Stimulated activated CD4-positive, alpha-beta T cell treated with anti-CD3 and anti-CD28 coated beads, Interleukin-12 subunit alpha, Interleukin-12 subunit beta, amount 100 ng/mL, for 48 hours (primary cell): ENCODE measurements at regions not wholly inside any gene's neighbourhood (a gene's known extent, or its start where the extent isn't known, plus 50 kb on each side); places are given as distances from the start of the nearest gene placed in this dataset.

Experiments used
- DNase-seq, 3 donors: peaks; one replicate each; pipeline ENCODE4 v3.0.0-alpha.2; 2020; ENCODE audit warnings: low read depth in 2 of 3, low spot score in 1 of 3

- DNase-seq, result no peak
Measured at GRCh38 chr12:67116134-67116533, 153.0 kb upstream of the CAND1 start.

GRCh38 chr12:67122584-67122983, 146.6 kb upstream of the CAND1 start:
- DNase-seq, result no peak

- DNase-seq, result no peak
Measured at GRCh38 chr12:67137256-67137655, 131.9 kb upstream of the CAND1 start.

GRCh38 chr12:67141296-67142018, 127.7 kb upstream of the CAND1 start:
- peak in 1 of 3 donors; percentile 19 for DNase-seq

GRCh38 chr12:67145692-67146091, 123.5 kb upstream of the CAND1 start:
- no peak for DNase-seq

- no peak for DNase-seq
Measured at GRCh38 chr12:67147030-67147429, 122.1 kb upstream of the CAND1 start.

- DNase-seq, result peak in 1 of 3 donors; percentile 5
Measured at GRCh38 chr12:67147447-67147846, 121.7 kb upstream of the CAND1 start.

- no peak for DNase-seq
Measured at GRCh38 chr12:67148265-67148664, 120.9 kb upstream of the CAND1 start.

- DNase-seq, result no peak
Measured at GRCh38 chr12:67151886-67152285, 117.3 kb upstream of the CAND1 start.

- DNase-seq, result no peak
Measured at GRCh38 chr12:67152451-67152850, 116.7 kb upstream of the CAND1 start.

- DNase-seq, result no peak
Measured at GRCh38 chr12:67154901-67155300, 114.3 kb upstream of the CAND1 start.

GRCh38 chr12:67155863-67156262, 113.3 kb upstream of the CAND1 start:
- no peak for DNase-seq

- DNase-seq, result peak in 2 of 3 donors; percentile 17 to 25
Measured at GRCh38 chr12:67161322-67161918, 107.7 kb upstream of the CAND1 start.

GRCh38 chr12:67173258-67173657, 95.9 kb upstream of the CAND1 start:
- DNase-seq, result no peak

- DNase-seq, result no peak
Measured at GRCh38 chr12:67182551-67182950, 86.6 kb upstream of the CAND1 start.

- DNase-seq, result peak in 2 of 3 donors; percentile 0 to 5
Measured at GRCh38 chr12:67193704-67194103, 75.5 kb upstream of the CAND1 start.

- DNase-seq, result no peak
Measured at GRCh38 chr12:67200386-67200785, 68.8 kb upstream of the CAND1 start.

- DNase-seq, result no peak
Measured at GRCh38 chr12:67202011-67202677, 67.0 kb upstream of the CAND1 start.

GRCh38 chr12:67202678-67203012, 66.5 kb upstream of the CAND1 start:
- no peak for DNase-seq

- DNase-seq, result no peak
Measured at GRCh38 chr12:67208281-67209067, 60.7 kb upstream of the CAND1 start.

GRCh38 chr12:67211029-67211428, 58.1 kb upstream of the CAND1 start:
- DNase-seq, result no peak

GRCh38 chr12:67211494-67211893, 57.7 kb upstream of the CAND1 start:
- DNase-seq, result no peak
